Esophagus muscularis mucosa (tissue), 4 donors: ENCODE measurements at regions not wholly inside any gene's neighbourhood (a gene's known extent, or its start where the extent isn't known, plus 50 kb on each side); places are given as distances from the start of the nearest gene placed in this dataset.

Source experiments
- EP300 ChIP-seq: sonication (generic); formaldehyde crosslinking; IDR thresholded peaks from one replicate; pipeline ENCODE4 v1.6.1; 2017; ENCODE audit warnings: antibody characterized with exemption
- POLR2A ChIP-seq: fragments of 450-650 bp; IDR thresholded peaks from one replicate; pipeline ENCODE4 v1.6.1; 2017; ENCODE audit warnings: antibody characterized with exemption, moderate library complexity, mild to moderate bottlenecking, low read depth
- TF ChIP-seq, protein P1 (sequence below), 3 experiments: fragments of 200-600 bp in 2 of 3; fragments of 450-650 bp in 1 of 3; sonication (generic) in 2 of 3; IDR thresholded peaks; one replicate each; pipeline ENCODE4 v1.5.1; 2017 to 2019; ENCODE audit warnings: antibody characterized with exemption in 3 of 3, mild to moderate bottlenecking in 2 of 3, moderate library complexity in 1 of 3

DNA sequence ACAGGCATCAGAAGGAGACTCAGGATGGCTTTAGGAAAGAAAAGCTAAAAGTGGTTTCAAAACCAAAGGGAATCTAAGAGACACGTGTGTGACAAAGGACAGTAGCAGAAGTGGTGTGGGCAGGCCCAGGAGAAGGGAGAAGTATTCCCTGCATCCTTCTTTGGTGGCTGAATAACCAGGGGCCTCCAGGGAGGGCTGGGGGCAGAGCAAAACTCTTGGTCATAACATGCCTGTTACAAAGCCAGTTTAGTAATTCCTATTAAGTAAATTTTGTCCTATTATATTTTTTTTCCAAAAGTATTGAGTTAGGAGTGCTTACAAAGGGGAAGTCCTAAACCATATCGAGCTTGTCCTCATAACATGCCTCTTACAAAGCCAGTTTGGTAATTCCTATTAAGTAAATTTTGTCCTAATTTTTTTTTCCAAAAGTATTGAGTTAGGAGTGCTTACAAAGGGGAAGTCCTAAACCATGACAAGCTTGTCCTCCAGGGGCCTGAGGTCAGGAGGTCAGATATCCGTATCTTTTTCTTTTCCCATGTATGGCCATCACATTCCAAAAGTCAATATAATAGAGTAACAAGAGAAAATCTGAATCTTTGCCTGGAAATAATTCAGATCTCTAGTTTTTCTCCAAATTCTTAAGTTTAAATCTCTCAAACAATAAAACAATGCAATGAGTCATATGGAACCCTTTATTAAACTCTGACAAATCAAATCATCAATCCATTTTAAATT is 509.2 kb downstream of the LTN1 start:
- TF ChIP-seq, protein P1, sequence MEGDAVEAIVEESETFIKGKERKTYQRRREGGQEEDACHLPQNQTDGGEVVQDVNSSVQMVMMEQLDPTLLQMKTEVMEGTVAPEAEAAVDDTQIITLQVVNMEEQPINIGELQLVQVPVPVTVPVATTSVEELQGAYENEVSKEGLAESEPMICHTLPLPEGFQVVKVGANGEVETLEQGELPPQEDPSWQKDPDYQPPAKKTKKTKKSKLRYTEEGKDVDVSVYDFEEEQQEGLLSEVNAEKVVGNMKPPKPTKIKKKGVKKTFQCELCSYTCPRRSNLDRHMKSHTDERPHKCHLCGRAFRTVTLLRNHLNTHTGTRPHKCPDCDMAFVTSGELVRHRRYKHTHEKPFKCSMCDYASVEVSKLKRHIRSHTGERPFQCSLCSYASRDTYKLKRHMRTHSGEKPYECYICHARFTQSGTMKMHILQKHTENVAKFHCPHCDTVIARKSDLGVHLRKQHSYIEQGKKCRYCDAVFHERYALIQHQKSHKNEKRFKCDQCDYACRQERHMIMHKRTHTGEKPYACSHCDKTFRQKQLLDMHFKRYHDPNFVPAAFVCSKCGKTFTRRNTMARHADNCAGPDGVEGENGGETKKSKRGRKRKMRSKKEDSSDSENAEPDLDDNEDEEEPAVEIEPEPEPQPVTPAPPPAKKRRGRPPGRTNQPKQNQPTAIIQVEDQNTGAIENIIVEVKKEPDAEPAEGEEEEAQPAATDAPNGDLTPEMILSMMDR (IDR thresholded peaks at IDR 0.05), result no peak
- TF ChIP-seq POLR2A (no peak), EP300 (no peak)
